ENCODE measurements at regions not wholly inside any gene's neighbourhood (a gene's known extent, or its start where the extent isn't known, plus 50 kb on each side); places are given as distances from the start of the nearest gene placed in this dataset.

DNA sequence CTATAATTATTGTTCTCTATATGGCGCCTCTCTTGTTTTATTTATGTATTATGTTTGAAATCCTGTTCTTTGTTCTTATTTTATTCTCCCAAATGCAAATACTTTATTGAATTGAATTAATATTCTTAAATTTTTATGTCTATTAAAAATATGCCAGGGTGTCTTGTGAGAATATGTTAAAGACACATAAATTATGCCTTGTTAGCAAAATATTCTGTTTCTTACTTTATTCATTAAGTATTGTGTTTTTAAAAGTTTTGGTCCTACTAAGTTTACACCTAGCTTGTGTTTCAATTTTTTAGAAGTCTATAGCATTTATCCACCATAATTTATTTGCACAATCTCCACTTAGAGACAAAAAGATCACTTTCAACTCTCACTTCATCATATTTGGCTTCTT, 741.5 kb upstream of the SLC39A10 start:
- no peaks in the 10 kb centered on the region for H3F3A ChIP-seq (replicated peaks; ENCODE audit: insufficient read depth)
- H3K4me3 ChIP-seq (ENCODE audit: low read depth in 2 of 2, low read length in 1 of 2), result no peak overlapping the region
- H3K27me3 ChIP-seq (ENCODE audit: insufficient read depth), result no peaks in the 10 kb centered on the region
- ChIA-PET POLR2A (no interaction called here), CTCF (no interaction called here)
- no peak overlapping the region for H2AFZ ChIP-seq (ENCODE audit: low read depth)
- no peak for DNase-seq
- H3K79me2 ChIP-seq (ENCODE audit: insufficient read depth), result no peaks in the 10 kb centered on the region
- TF ChIP-seq SMC3 (IDR thresholded peaks at IDR 0.05; ENCODE audit: low read depth, low read length) (no peak), ZBTB33 (IDR thresholded peaks at IDR 0.05; ENCODE audit: borderline replicate concordance, low read depth) (no peak), FOXJ3 (CRISPR knock-in tag; IDR thresholded peaks at IDR 0.05) (no peak)
- H3K27ac ChIP-seq (ENCODE audit: low read depth in 2 of 2, low read length in 1 of 2), result no peak overlapping the region
- no peaks in the 10 kb centered on the region for H3K4me1 ChIP-seq (ENCODE audit: control insufficient read depth in 1 of 2, insufficient read depth in 2 of 2, low read depth in 1 of 2, low read length in 1 of 2)
- no peak overlapping the region for H3K9ac ChIP-seq
- H3K9me3 ChIP-seq, result no peaks in the 10 kb centered on the region
- no peaks in the 10 kb centered on the region for H3K36me3 ChIP-seq (replicated peaks in 1 of 2; ENCODE audit: control insufficient read depth in 1 of 2, insufficient read depth in 2 of 2, low read length in 1 of 2)
- no peak overlapping the region for H3K4me2 ChIP-seq
- 51% methylated on average over 1 of the region's 1 CpG for WGBS (ENCODE audit: low lambda C conversion rate)
- H4K20me1 ChIP-seq (ENCODE audit: insufficient read depth), result no peaks in the 10 kb centered on the region
- H3K9me2 ChIP-seq, result no peaks in the 10 kb centered on the region

DNA sequence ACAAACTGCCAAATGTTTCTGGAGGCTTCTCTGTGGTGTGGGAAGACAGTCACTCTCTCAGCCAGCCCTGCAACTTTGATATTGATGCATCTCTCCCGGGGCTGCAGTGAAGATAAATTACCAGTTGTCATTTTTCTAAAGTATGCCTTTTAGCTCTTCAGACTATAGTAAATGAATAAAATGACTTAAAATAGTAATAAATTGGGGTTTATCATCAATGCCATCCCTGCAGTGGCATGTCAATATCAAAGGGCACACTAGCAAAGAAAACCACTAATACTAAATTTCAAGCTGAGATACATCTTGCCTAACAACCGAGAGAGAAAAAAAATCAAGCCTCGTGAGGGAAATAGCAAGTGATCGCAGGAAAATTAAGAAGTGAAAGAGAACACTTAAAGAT, 749.5 kb upstream of the SLC39A10 start:
- Histone ChIP-seq H3K79me2 (ENCODE audit: insufficient read depth) (no peaks in the 10 kb centered on the region), H4K20me1 (ENCODE audit: insufficient read depth) (no peaks in the 10 kb centered on the region), H3K9me2 (no peaks in the 10 kb centered on the region), H3K27me3 (ENCODE audit: insufficient read depth) (no peaks in the 10 kb centered on the region), H3K9me3 (no peaks in the 10 kb centered on the region), H3K27ac (ENCODE audit: low read depth in 2 of 2, low read length in 1 of 2) (no peak overlapping the region), H3K9ac (no peak overlapping the region), H3F3A (replicated peaks; ENCODE audit: insufficient read depth) (no peaks in the 10 kb centered on the region), H2AFZ (ENCODE audit: low read depth) (no peak overlapping the region), H3K4me3 (ENCODE audit: low read depth in 2 of 2, low read length in 1 of 2) (no peak overlapping the region), H3K4me2 (no peak overlapping the region), H3K36me3 (replicated peaks in 1 of 2; ENCODE audit: control insufficient read depth in 1 of 2, insufficient read depth in 2 of 2, low read length in 1 of 2) (no peaks in the 10 kb centered on the region), H3K4me1 (ENCODE audit: control insufficient read depth in 1 of 2, insufficient read depth in 2 of 2, low read depth in 1 of 2, low read length in 1 of 2) (no peaks in the 10 kb centered on the region)
- CTCF ChIA-PET, result interaction anchor here (1.6 kb wide), 1 partner anchor 16 kb away, joined by 4 read pairs; no protein-coding TSS in a partner anchor
- POLR2A ChIA-PET, result no interaction called here
- no peak for TF ChIP-seq SIN3A (IDR thresholded peaks at IDR 0.05; ENCODE audit: borderline replicate concordance, low read depth, low read length)
- TF ChIP-seq, protein P1, sequence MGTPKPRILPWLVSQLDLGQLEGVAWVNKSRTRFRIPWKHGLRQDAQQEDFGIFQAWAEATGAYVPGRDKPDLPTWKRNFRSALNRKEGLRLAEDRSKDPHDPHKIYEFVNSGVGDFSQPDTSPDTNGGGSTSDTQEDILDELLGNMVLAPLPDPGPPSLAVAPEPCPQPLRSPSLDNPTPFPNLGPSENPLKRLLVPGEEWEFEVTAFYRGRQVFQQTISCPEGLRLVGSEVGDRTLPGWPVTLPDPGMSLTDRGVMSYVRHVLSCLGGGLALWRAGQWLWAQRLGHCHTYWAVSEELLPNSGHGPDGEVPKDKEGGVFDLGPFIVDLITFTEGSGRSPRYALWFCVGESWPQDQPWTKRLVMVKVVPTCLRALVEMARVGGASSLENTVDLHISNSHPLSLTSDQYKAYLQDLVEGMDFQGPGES (IDR thresholded peaks at IDR 0.05; ENCODE audit: low read depth, low read length), result no peak
- no peak for TF ChIP-seq JUND (IDR thresholded peaks at IDR 0.05)
- TF ChIP-seq RCOR1 (IDR thresholded peaks at IDR 0.05; ENCODE audit: low read length), result no peak
- TF ChIP-seq, protein P2, sequence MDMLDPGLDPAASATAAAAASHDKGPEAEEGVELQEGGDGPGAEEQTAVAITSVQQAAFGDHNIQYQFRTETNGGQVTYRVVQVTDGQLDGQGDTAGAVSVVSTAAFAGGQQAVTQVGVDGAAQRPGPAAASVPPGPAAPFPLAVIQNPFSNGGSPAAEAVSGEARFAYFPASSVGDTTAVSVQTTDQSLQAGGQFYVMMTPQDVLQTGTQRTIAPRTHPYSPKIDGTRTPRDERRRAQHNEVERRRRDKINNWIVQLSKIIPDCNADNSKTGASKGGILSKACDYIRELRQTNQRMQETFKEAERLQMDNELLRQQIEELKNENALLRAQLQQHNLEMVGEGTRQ (IDR thresholded peaks at IDR 0.05; ENCODE audit: borderline replicate concordance, low read depth, low read length), result no peak
- no peak for TF ChIP-seq PBX3 (IDR thresholded peaks at IDR 0.05)
- no peak for TF ChIP-seq CHD2 (IDR thresholded peaks at IDR 0.05; ENCODE audit: low read length, partially characterized antibody)
- no peak for TF ChIP-seq NRF1 (IDR thresholded peaks at IDR 0.05; ENCODE audit: low read depth, low read length)
- WGBS (ENCODE audit: low lambda C conversion rate), result 27% methylated on average over 4 of the region's 4 CpGs
- no peak for DNase-seq
